ENCODE measurements at regions not wholly inside any gene's neighbourhood (a gene's known extent, or its start where the extent isn't known, plus 50 kb on each side); places are given as distances from the start of the nearest gene placed in this dataset.

- WGBS: 82% methylated on average over 2 of the region's 2 CpGs
- no peaks in the 10 kb centered on the region for H3K27me3 ChIP-seq (ENCODE audit: control insufficient read depth in 4 of 4, insufficient read depth in 4 of 4, low read length in 3 of 4)
- H3K9ac ChIP-seq (ENCODE audit: low read depth in 1 of 2, low read length in 2 of 2): no peak overlapping the region
- no peak overlapping the region for H3K4me3 ChIP-seq (ENCODE audit: low read depth in 1 of 3, low read length in 3 of 3)
- H3K9me3 ChIP-seq (ENCODE audit: control insufficient read depth in 4 of 4, low read length in 3 of 4): no peaks in the 10 kb centered on the region
- no peak for DNase-seq (ENCODE audit: low spot score)
- TF ChIP-seq NR2F2 (IDR thresholded peaks at IDR 0.05): no peak
- no peak for TF ChIP-seq FOXA2 (IDR thresholded peaks at IDR 0.05)
- no peak for TF ChIP-seq ZBTB33 (IDR thresholded peaks at IDR 0.05)
- TF ChIP-seq FOXA1 (IDR thresholded peaks at IDR 0.05): no peak
- TF ChIP-seq JUND (IDR thresholded peaks at IDR 0.05): no peak
- TF ChIP-seq REST (IDR thresholded peaks at IDR 0.05): no peak
- TF ChIP-seq EGR1 (IDR thresholded peaks at IDR 0.05; ENCODE audit: low read depth in 2 of 2): no peak
- no peak for TF ChIP-seq YY1 (IDR thresholded peaks at IDR 0.05)
- TF ChIP-seq ATF3 (IDR thresholded peaks at IDR 0.05): no peak
- TF ChIP-seq RXRA (IDR thresholded peaks at IDR 0.05): no peak
- no peak for TF ChIP-seq HNF4G (IDR thresholded peaks at IDR 0.05)
- no peak for TF ChIP-seq HNF4A (conservative IDR thresholded peaks at IDR 0.05)
- TF ChIP-seq MAX (IDR thresholded peaks at IDR 0.05): no peak
- no peak for TF ChIP-seq GABPA (IDR thresholded peaks at IDR 0.05 in 1 of 2, conservative IDR thresholded peaks at IDR 0.05 in 1 of 2)
- no peak for TF ChIP-seq SP1 (IDR thresholded peaks at IDR 0.05)
- TF ChIP-seq RAD21 (IDR thresholded peaks at IDR 0.05): no peak
- TF ChIP-seq CTCF (IDR thresholded peaks at IDR 0.05; ENCODE audit: low read depth, low read length, missing input control): no peak
- TF ChIP-seq TAF1 (conservative IDR thresholded peaks at IDR 0.05): no peak
- no peaks in the 10 kb centered on the region for H3K36me3 ChIP-seq (ENCODE audit: control insufficient read depth in 4 of 4, insufficient read depth in 3 of 4, low read depth in 1 of 4, low read length in 3 of 4)
- H3K4me1 ChIP-seq (ENCODE audit: control insufficient read depth in 4 of 4, insufficient read depth in 4 of 4, low read length in 3 of 4): no peaks in the 10 kb centered on the region
- H3K27ac ChIP-seq (ENCODE audit: low read depth in 1 of 2, low read length in 2 of 2): no peak overlapping the region
These were observed 150.2 kb upstream of the MEOX2 start for GRCh38 chr7:15836651-15837050.

Data from liver (tissue), 8 donors.